ENCODE measurements at regions not wholly inside any gene's neighbourhood (a gene's known extent, or its start where the extent isn't known, plus 50 kb on each side); places are given as distances from the start of the nearest gene placed in this dataset.
"Not testable (repeated sequence)": the region's sequence is repeated elsewhere in the genome, so short reads cannot be mapped to it uniquely, and the experiment has no call there.

DNA sequence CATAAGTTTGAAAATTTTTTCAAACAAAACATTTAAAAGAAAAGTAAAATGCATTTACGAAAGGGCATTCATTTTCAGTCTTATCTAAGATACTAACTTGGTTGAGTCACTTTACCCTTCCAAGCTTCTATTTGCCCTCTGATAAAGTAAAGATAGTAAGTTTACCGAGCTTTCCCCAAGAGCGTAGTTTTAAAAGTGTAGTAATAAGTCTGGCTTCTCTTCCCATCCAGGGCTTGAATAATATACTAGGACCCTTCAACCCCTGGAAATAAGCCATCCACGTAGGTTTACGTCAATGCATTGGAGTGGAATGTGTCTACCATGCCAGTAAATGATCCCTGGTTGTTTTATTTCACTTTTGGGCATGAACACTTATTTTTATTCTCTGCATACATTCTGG lies 608.3 kb downstream of the NTRK3 start (continued):
- no peak for TF ChIP-seq CTCF (IDR thresholded peaks at IDR 0.05 in 2 of 3, conservative IDR thresholded peaks at IDR 0.05 in 1 of 3; ENCODE audit: borderline replicate concordance in 1 of 3, insufficient read depth in 1 of 3, low read depth in 2 of 3, low read length in 2 of 3)
- no peak for TF ChIP-seq MAX (IDR thresholded peaks at IDR 0.05)
- TF ChIP-seq CBX3 (IDR thresholded peaks at IDR 0.05; ENCODE audit: low read depth): no peak

DNA sequence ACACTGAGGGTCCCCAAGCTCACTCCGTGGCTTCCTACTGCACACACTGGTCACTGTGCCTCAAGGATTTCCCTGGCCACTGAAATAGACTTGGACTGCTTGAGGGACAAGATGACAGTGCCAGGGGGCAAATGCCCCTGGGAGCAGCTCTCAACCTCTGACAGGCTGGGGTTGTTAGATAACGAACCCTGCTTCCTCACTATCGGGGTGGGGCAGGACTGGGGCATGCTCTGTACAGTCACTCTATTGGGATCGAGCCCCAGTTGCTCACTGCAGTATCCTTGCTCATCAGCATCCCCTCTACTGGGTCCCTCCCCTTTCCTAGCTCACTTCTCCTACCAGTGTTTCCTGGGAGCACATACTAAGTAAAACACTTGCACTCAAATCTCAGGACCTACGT lies 610.8 kb downstream of the NTRK3 start:
- H3K9ac ChIP-seq (ENCODE audit: low read length): no peak overlapping the region
- no peak overlapping the region for H2AFZ ChIP-seq (ENCODE audit: low read depth, low read length, poor library complexity, severe bottlenecking)
- no peaks in the 10 kb centered on the region for H3K27me3 ChIP-seq (ENCODE audit: insufficient read depth, low read length)
- H3K79me2 ChIP-seq (ENCODE audit: insufficient read depth, low read length): no peaks in the 10 kb centered on the region
- CTCF ChIA-PET: no interaction called here
- no peaks in the 10 kb centered on the region for H4K20me1 ChIP-seq (ENCODE audit: insufficient read depth)
- no TSS peak for BruUV-seq (replicated peaks)
- no peaks in the 10 kb centered on the region for H3K36me3 ChIP-seq (ENCODE audit: control insufficient read depth in 1 of 2, insufficient read depth in 2 of 2, low read length in 2 of 2)
- no peak for ATAC-seq
- no peak overlapping the region for H3K4me2 ChIP-seq (ENCODE audit: low read length)
- TF ChIP-seq ELF1 (IDR thresholded peaks at IDR 0.05; ENCODE audit: borderline replicate concordance, low read depth) (no peak), POLR2A (IDR thresholded peaks at IDR 0.05; ENCODE audit: borderline replicate concordance, extremely low read depth, insufficient read depth, insufficient read length) (no peak), EZH2phosphoT487 (IDR thresholded peaks at IDR 0.05; ENCODE audit: borderline replicate concordance) (no peak), CEBPB (IDR thresholded peaks at IDR 0.05; ENCODE audit: low read depth) (no peak), ATF3 (IDR thresholded peaks at IDR 0.05) (no peak)
- intact Hi-C loops (cut with micrococcal nuclease): no loop called here
- POLR2A ChIA-PET: no interaction called here
- DNase-seq (ENCODE audit: low read depth, low spot score): no peak
- no peak overlapping the region for H3K27ac ChIP-seq (ENCODE audit: low read depth, low read length)
- H3K4me3 ChIP-seq (replicated peaks in 1 of 2; ENCODE audit: low read depth in 1 of 2, low read length in 2 of 2): no peak overlapping the region
- no peaks in the 10 kb centered on the region for H3K4me1 ChIP-seq (ENCODE audit: control insufficient read depth in 1 of 2, insufficient read depth in 2 of 2, low read length in 2 of 2)
- RAD21 ChIA-PET (ENCODE audit: low non-redundant PET in 1 of 2, low total read pairs in 2 of 2, uncharacterized antibody in 2 of 2, unreplicated experiment in 2 of 2): no interaction called here
- peaks cover 3 to 27% of the 10 kb centered on the region in 2 experiments; a peak in 2 of 4 replicates for H3K9me3 ChIP-seq (ENCODE audit: control insufficient read depth in 1 of 2, insufficient read depth in 1 of 2, low read depth in 1 of 2, low read length in 2 of 2)
- H3K9me2 ChIP-seq (ENCODE audit: insufficient read depth): no peaks in the 10 kb centered on the region

DNA sequence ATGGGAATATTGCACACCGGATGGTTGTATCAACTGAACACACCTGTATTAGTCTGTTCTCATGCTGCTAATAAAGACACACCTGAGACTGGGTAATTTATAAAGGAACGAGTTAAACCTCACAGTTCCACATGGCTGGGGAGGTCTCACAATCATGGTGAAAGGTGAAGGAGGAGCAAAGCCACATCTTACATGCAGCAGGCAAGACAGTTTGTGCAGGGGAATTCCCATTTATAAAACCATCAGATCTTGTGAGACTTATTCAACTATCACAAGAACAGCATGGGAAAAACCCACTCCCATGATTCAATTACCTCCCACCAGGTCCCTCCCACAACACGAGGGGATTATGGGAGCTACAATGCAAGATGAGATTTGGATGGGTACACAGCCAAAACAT lies 613.5 kb downstream of the NTRK3 start:
- RAD21 ChIA-PET (ENCODE audit: low non-redundant PET in 1 of 2, low total read pairs in 2 of 2, uncharacterized antibody in 2 of 2, unreplicated experiment in 2 of 2); H3K79me2 ChIP-seq (ENCODE audit: insufficient read depth, low read length); POLR2A ChIA-PET; ATAC-seq; DNase-seq (ENCODE audit: low read depth, low spot score); intact Hi-C loops (cut with micrococcal nuclease); H3K9ac ChIP-seq (ENCODE audit: low read length); H2AFZ ChIP-seq (ENCODE audit: low read depth, low read length, poor library complexity, severe bottlenecking); H3K4me1 ChIP-seq (ENCODE audit: control insufficient read depth in 1 of 2, insufficient read depth in 2 of 2, low read length in 2 of 2); H3K4me3 ChIP-seq (replicated peaks in 1 of 2; ENCODE audit: low read depth in 1 of 2, low read length in 2 of 2); CTCF ChIA-PET; H3K9me2 ChIP-seq (ENCODE audit: insufficient read depth); BruUV-seq (replicated peaks); H3K4me2 ChIP-seq (ENCODE audit: low read length); H3K27ac ChIP-seq (ENCODE audit: low read depth, low read length); H3K27me3 ChIP-seq (ENCODE audit: insufficient read depth, low read length); H4K20me1 ChIP-seq (ENCODE audit: insufficient read depth); H3K36me3 ChIP-seq (ENCODE audit: control insufficient read depth in 1 of 2, insufficient read depth in 2 of 2, low read length in 2 of 2): not testable (repeated sequence)
- H3K9me3 ChIP-seq (ENCODE audit: control insufficient read depth in 1 of 2, insufficient read depth in 1 of 2, low read depth in 1 of 2, low read length in 2 of 2): peaks cover 3 to 24% of the 10 kb centered on the region in 2 experiments; a peak in 2 of 4 replicates
